K562 (cell line): ENCODE measurements at regions not wholly inside any gene's neighbourhood (a gene's known extent, or its start where the extent isn't known, plus 50 kb on each side); places are given as distances from the start of the nearest gene placed in this dataset.

Experiments used
- ATF1 ChIP-seq, 2 experiments: fragments of 450-650 bp in 1 of 2; IDR thresholded peaks; 2 replicates each; pipeline ENCODE4 v1.6.1; 2016; ENCODE audit warnings: missing compliant biosample characterization in 1 of 2, missing genetic modification characterization in 1 of 2
- CBFA2T3 ChIP-seq: fragments of 450-650 bp; IDR thresholded peaks from 2 replicates; pipeline ENCODE4 v1.6.1; 2017
- CBX2 ChIP-seq: fragments of 200-600 bp; sonication (generic); IDR thresholded peaks from one replicate; pipeline ENCODE4 v1.6.1; 2012; ENCODE audit warnings: mild to moderate bottlenecking, low read length, inconsistent platforms; ENCODE audit not compliant: insufficient read depth, poor library complexity, severe bottlenecking
- CCAR2 ChIP-seq: fragments of 200-400 bp; formaldehyde crosslinking; IDR thresholded peaks from 2 replicates; pipeline ENCODE4 v1.6.1; 2017; ENCODE audit warnings: mild to moderate bottlenecking, low read depth, low read length
- CHD1 ChIP-seq: fragments of 200-600 bp; sonication (generic); IDR thresholded peaks from one replicate; pipeline ENCODE4 v1.6.1; 2012; ENCODE audit warnings: mild to moderate bottlenecking, moderate library complexity, low read length, inconsistent platforms
- DACH1 ChIP-seq: fragments of 450-650 bp; IDR thresholded peaks from 2 replicates; pipeline ENCODE4 v1.6.1; 2018; ENCODE audit not compliant: partially characterized antibody
- EGR1 ChIP-seq: fragments of 450-650 bp; conservative IDR thresholded peaks from 2 replicates; pipeline ENCODE4 v1.6.1; 2017; ENCODE audit warnings: mild to moderate bottlenecking
- IRF2 ChIP-seq: sonication (generic); formaldehyde crosslinking; IDR thresholded peaks from 2 replicates; pipeline ENCODE4 v1.8.1; 2022; ENCODE audit warnings: mild to moderate bottlenecking, missing genetic modification reagents
- KDM4B ChIP-seq, 2 experiments: fragments of 450-650 bp in 1 of 2; sonication (generic) in 1 of 2; IDR thresholded peaks; 2 replicates each; pipeline ENCODE4 v1.6.1; 2016 to 2017; ENCODE audit warnings: borderline replicate concordance in 2 of 2, antibody characterized with exemption in 1 of 2, low read depth in 1 of 2, mild to moderate bottlenecking in 1 of 2
- KHSRP ChIP-seq: fragments of 450-650 bp; IDR thresholded peaks from 2 replicates; pipeline ENCODE4 v1.6.1; 2017
- NELFE ChIP-seq: IDR thresholded peaks from 2 replicates; pipeline ENCODE4 v1.6.1; 2011; ENCODE audit warnings: mild to moderate bottlenecking; ENCODE audit not compliant: insufficient read depth, insufficient read length
- NFIX ChIP-seq: fragments of 250-450 bp; sonication (Bioruptor Pico); IDR thresholded peaks from 2 replicates; pipeline ENCODE4 v1.4.0; 2020; ENCODE audit warnings: low read depth, mild to moderate bottlenecking, moderate library complexity
- PHTF2 ChIP-seq: fragments of 250-450 bp; sonication (Bioruptor Pico); IDR thresholded peaks from 2 replicates; pipeline ENCODE4 v1.5.0; 2021; ENCODE audit warnings: mild to moderate bottlenecking
- PURB ChIP-seq: sonication (generic); formaldehyde crosslinking; IDR thresholded peaks from 2 replicates; pipeline ENCODE4 v1.9.0; 2021; ENCODE audit warnings: low read depth, mild to moderate bottlenecking, missing genetic modification reagents
- RBM15 ChIP-seq: fragments of 200-400 bp; formaldehyde crosslinking; IDR thresholded peaks from 2 replicates; pipeline ENCODE4 v1.6.1; 2018; ENCODE audit warnings: mild to moderate bottlenecking, low read length, moderate library complexity; ENCODE audit not compliant: insufficient read depth
- SIX5 ChIP-seq, 2 experiments: IDR thresholded peaks; 2 replicates each; pipeline ENCODE4 v1.6.1; 2011; ENCODE audit warnings: low read length in 2 of 2, borderline replicate concordance in 1 of 2, low read depth in 1 of 2, mild to moderate bottlenecking in 1 of 2, moderate library complexity in 1 of 2; ENCODE audit not compliant: insufficient read depth in 1 of 2
- XRCC5 ChIP-seq: fragments of 200-400 bp; formaldehyde crosslinking; IDR thresholded peaks from 2 replicates; pipeline ENCODE4 v1.6.1; 2017; ENCODE audit warnings: low read depth, mild to moderate bottlenecking, low read length
- ZNF584 ChIP-seq: fragments of 200-800 bp; sonication (Bioruptor generic); IDR thresholded peaks from 2 replicates; pipeline ENCODE4 v1.6.1; 2016; ENCODE audit warnings: low read depth, mild to moderate bottlenecking, missing genetic modification characterization, missing compliant biosample characterization
- ZZZ3 ChIP-seq: fragments of 450-650 bp; IDR thresholded peaks from 2 replicates; pipeline ENCODE4 v1.6.1; 2016; ENCODE audit warnings: antibody characterized with exemption, mild to moderate bottlenecking, moderate library complexity
- TF ChIP-seq, protein P1 (sequence below), 2 experiments: fragments of 450-650 bp; IDR thresholded peaks; 2 replicates each; pipeline ENCODE4 v1.6.1; 2016
- TF ChIP-seq, protein P2 (sequence below): fragments of 450-650 bp; IDR thresholded peaks from 2 replicates; pipeline ENCODE4 v1.6.1; 2014; ENCODE audit warnings: low read depth, mild to moderate bottlenecking, moderate library complexity, borderline replicate concordance
- TF ChIP-seq, protein P3 (sequence below): fragments of 450-650 bp; formaldehyde crosslinking; IDR thresholded peaks from 2 replicates; pipeline ENCODE4 v1.4.0; 2020; ENCODE audit warnings: mild to moderate bottlenecking
- TF ChIP-seq, protein P4 (sequence below): fragments of 250-450 bp; sonication (Bioruptor Pico); IDR thresholded peaks from 2 replicates; pipeline ENCODE4 v1.5.0; 2020; ENCODE audit warnings: mild to moderate bottlenecking, borderline replicate concordance
- TF ChIP-seq, protein P5 (sequence below): fragments of 450-650 bp; formaldehyde crosslinking; IDR thresholded peaks from 2 replicates; pipeline ENCODE4 v1.4.0; 2022; ENCODE audit warnings: mild to moderate bottlenecking, moderate library complexity

DNA sequence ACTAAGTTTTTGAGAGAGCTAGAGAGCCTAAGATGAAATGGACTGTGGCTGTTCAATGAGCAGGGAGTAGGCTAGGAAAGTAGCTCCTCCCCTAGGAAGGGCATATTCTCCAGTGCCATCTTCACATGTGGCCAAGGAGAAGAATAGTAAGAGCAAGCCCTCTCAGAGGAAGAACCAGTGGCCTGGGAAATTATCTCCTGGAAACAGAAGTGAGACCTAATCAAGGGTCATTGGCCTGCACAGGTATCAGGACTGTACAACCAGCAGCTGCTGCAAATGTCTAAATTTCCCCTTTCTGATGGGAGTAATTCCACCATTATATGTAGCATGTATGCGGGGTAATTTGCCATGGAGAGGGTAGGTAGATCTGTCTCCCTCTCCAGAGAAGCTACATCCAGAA is 334.8 kb upstream of the RASGEF1B start (continued):
- TF ChIP-seq, protein P1, sequence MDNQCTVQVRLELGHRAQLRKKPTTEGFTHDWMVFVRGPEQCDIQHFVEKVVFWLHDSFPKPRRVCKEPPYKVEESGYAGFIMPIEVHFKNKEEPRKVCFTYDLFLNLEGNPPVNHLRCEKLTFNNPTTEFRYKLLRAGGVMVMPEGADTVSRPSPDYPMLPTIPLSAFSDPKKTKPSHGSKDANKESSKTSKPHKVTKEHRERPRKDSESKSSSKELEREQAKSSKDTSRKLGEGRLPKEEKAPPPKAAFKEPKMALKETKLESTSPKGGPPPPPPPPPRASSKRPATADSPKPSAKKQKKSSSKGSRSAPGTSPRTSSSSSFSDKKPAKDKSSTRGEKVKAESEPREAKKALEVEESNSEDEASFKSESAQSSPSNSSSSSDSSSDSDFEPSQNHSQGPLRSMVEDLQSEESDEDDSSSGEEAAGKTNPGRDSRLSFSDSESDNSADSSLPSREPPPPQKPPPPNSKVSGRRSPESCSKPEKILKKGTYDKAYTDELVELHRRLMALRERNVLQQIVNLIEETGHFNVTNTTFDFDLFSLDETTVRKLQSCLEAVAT (IDR thresholded peaks at IDR 0.05): no peak
- TF ChIP-seq NELFE: no peak
- TF ChIP-seq, protein P2, sequence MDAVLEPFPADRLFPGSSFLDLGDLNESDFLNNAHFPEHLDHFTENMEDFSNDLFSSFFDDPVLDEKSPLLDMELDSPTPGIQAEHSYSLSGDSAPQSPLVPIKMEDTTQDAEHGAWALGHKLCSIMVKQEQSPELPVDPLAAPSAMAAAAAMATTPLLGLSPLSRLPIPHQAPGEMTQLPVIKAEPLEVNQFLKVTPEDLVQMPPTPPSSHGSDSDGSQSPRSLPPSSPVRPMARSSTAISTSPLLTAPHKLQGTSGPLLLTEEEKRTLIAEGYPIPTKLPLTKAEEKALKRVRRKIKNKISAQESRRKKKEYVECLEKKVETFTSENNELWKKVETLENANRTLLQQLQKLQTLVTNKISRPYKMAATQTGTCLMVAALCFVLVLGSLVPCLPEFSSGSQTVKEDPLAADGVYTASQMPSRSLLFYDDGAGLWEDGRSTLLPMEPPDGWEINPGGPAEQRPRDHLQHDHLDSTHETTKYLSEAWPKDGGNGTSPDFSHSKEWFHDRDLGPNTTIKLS: no peak
- TF ChIP-seq ZNF584 (CRISPR knock-in tag): peak; percentile 29; the same call in 1 of the 2 replicates
- TF ChIP-seq, protein P3, sequence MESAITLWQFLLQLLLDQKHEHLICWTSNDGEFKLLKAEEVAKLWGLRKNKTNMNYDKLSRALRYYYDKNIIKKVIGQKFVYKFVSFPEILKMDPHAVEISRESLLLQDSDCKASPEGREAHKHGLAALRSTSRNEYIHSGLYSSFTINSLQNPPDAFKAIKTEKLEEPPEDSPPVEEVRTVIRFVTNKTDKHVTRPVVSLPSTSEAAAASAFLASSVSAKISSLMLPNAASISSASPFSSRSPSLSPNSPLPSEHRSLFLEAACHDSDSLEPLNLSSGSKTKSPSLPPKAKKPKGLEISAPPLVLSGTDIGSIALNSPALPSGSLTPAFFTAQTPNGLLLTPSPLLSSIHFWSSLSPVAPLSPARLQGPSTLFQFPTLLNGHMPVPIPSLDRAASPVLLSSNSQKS (CRISPR knock-in tag): no peak
- TF ChIP-seq PURB: no peak
- TF ChIP-seq IRF2 (CRISPR knock-in tag): no peak
- TF ChIP-seq CCAR2: no peak
- peak; percentile 96 for TF ChIP-seq CBFA2T3
- TF ChIP-seq, protein P4, sequence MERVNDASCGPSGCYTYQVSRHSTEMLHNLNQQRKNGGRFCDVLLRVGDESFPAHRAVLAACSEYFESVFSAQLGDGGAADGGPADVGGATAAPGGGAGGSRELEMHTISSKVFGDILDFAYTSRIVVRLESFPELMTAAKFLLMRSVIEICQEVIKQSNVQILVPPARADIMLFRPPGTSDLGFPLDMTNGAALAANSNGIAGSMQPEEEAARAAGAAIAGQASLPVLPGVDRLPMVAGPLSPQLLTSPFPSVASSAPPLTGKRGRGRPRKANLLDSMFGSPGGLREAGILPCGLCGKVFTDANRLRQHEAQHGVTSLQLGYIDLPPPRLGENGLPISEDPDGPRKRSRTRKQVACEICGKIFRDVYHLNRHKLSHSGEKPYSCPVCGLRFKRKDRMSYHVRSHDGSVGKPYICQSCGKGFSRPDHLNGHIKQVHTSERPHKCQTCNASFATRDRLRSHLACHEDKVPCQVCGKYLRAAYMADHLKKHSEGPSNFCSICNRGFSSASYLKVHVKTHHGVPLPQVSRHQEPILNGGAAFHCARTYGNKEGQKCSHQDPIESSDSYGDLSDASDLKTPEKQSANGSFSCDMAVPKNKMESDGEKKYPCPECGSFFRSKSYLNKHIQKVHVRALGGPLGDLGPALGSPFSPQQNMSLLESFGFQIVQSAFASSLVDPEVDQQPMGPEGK (CRISPR knock-in tag): no peak
- TF ChIP-seq, protein P5, sequence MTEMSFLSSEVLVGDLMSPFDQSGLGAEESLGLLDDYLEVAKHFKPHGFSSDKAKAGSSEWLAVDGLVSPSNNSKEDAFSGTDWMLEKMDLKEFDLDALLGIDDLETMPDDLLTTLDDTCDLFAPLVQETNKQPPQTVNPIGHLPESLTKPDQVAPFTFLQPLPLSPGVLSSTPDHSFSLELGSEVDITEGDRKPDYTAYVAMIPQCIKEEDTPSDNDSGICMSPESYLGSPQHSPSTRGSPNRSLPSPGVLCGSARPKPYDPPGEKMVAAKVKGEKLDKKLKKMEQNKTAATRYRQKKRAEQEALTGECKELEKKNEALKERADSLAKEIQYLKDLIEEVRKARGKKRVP (CRISPR knock-in tag): no peak
- no peak for TF ChIP-seq KDM4B (IDR thresholded peaks at IDR 0.05; ENCODE audit: borderline replicate concordance in 2 of 2, low read depth in 1 of 2)
- no peak for TF ChIP-seq ATF1 (CRISPR knock-in tag; IDR thresholded peaks at IDR 0.05)
- no peak for TF ChIP-seq ATF1 (tag; IDR thresholded peaks at IDR 0.05)
- no peak for TF ChIP-seq PHTF2 (CRISPR knock-in tag)
- no peak for TF ChIP-seq SIX5 (IDR thresholded peaks at IDR 0.05; ENCODE audit: borderline replicate concordance in 1 of 2, insufficient read depth in 1 of 2, low read depth in 1 of 2, low read length in 2 of 2)
- no peak for TF ChIP-seq XRCC5
- TF ChIP-seq RBM15: no peak
- TF ChIP-seq CBX2: no peak
- peak; percentile 1 for TF ChIP-seq DACH1
- TF ChIP-seq EGR1: no peak
- TF ChIP-seq NFIX: no peak
- TF ChIP-seq CHD1: no peak
- TF ChIP-seq ZZZ3: no peak
- no peak for TF ChIP-seq KHSRP
